KMS-11 (cell line): ENCODE measurements at regions not wholly inside any gene's neighbourhood (a gene's known extent, or its start where the extent isn't known, plus 50 kb on each side); places are given as distances from the start of the nearest gene placed in this dataset.

Experiments
- H2AFZ ChIP-seq: fragments of 200-600 bp; sonication (generic); 2 replicates; pipeline ENCODE4 v1.6.1; 2016; ENCODE audit warnings: antibody characterized with exemption, mixed run types, low read depth
- H3K27ac ChIP-seq: fragments of 200-600 bp; sonication (generic); 2 replicates; pipeline ENCODE4 v1.6.1; 2016; ENCODE audit warnings: mild to moderate bottlenecking, mixed run types
- H3K27me3 ChIP-seq: fragments of 200-600 bp; sonication (generic); 2 replicates; pipeline ENCODE4 v1.6.1; 2017; ENCODE audit warnings: mild to moderate bottlenecking, low read depth, mixed run types, moderate library complexity; ENCODE audit not compliant: insufficient read depth
- H3K36me3 ChIP-seq: fragments of 200-600 bp; sonication (generic); 2 replicates; pipeline ENCODE4 v1.6.1; 2017; ENCODE audit warnings: mild to moderate bottlenecking, mixed run types; ENCODE audit not compliant: insufficient read depth
- H3K4me1 ChIP-seq: fragments of 200-600 bp; sonication (generic); 2 replicates; pipeline ENCODE4 v1.6.1; 2016; ENCODE audit warnings: mild to moderate bottlenecking, low read depth, mixed run types; ENCODE audit not compliant: poor library complexity, severe bottlenecking
- H3K4me2 ChIP-seq: fragments of 200-600 bp; sonication (generic); 2 replicates; pipeline ENCODE4 v1.7.0; 2016; ENCODE audit warnings: mild to moderate bottlenecking, mixed run types
- H3K4me3 ChIP-seq: fragments of 200-600 bp; sonication (generic); IDR thresholded peaks from 2 replicates; pipeline ENCODE4 v1.6.1; 2017; ENCODE audit warnings: low read depth, low read length, mixed read lengths; ENCODE audit not compliant: insufficient read depth
- H3K79me2 ChIP-seq: fragments of 200-600 bp; sonication (generic); 2 replicates; pipeline ENCODE4 v1.6.1; 2016; ENCODE audit warnings: low read depth, mixed run types; ENCODE audit not compliant: insufficient read depth
- H3K9ac ChIP-seq: fragments of 200-600 bp; sonication (generic); 2 replicates; pipeline ENCODE4 v1.6.1; 2016; ENCODE audit warnings: mild to moderate bottlenecking, mixed run types
- H4K20me1 ChIP-seq: fragments of 200-600 bp; sonication (generic); 2 replicates; pipeline ENCODE4 v1.6.1; 2016; ENCODE audit warnings: mild to moderate bottlenecking, mixed run types; ENCODE audit not compliant: insufficient read depth
- TF ChIP-seq, protein P1 (sequence below): fragments of 200-600 bp; sonication (generic); conservative IDR thresholded peaks from 2 replicates; pipeline ENCODE4 v1.6.1; 2017; ENCODE audit warnings: low read depth, mild to moderate bottlenecking, antibody characterized with exemption, low read length, moderate library complexity, mixed read lengths

DNA sequence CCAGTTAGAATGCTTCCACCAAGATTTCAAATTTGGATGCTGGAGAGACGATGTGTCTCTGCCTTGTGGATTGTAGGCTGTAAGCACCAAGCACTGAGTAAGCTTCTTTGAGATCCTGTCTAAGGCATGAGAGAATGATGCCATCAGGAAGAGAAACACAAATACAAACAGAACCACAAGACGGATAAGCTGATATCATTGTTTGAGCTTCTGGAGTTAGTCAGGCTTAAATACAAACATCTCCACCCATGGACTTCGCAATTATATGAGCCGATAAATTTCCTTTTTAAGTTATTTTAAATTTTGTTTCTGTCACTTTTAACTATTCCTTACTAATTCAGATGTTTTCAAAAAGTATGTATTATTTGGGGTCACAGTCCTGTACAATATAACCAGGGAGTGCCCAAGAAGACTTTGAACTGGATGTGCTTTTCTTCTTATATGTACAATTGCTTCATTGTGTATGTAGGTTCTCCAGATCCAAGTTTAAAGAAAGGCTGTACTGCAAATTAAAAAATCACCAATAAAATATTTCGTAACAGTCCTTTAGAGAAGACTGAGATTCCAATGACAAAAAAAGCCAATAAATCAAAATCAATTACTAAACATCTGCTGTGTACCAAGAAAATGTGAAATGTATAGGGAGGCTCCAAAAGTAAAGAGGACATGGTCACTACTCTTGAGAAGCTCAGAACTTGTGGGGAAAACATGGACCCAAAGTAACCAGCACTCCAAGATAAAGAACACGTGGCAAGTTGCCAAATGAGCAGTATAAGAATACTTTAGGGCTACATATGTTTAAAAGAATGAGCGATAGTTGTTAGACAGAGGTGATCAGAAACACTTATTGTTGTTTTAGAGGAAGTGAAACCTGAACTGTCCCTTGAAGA lies 274.1 kb downstream of the ADAMTS20 start:
- Histone ChIP-seq H3K4me3 (no peak overlapping the region), H3K79me2 (0 out of 2 replicates have a peak, but pooled peaks cover 15% of the 10 kb centered on the region), H3K9ac (no peak overlapping the region), H3K4me1 (peaks cover 41% of the 10 kb centered on the region), H4K20me1 (no peaks in the 10 kb centered on the region), H3K36me3 (no peaks in the 10 kb centered on the region), H2AFZ (no peak overlapping the region), H3K4me2 (no peak overlapping the region), H3K27me3 (no peaks in the 10 kb centered on the region), H3K27ac (no peak overlapping the region)
- TF ChIP-seq, protein P1, sequence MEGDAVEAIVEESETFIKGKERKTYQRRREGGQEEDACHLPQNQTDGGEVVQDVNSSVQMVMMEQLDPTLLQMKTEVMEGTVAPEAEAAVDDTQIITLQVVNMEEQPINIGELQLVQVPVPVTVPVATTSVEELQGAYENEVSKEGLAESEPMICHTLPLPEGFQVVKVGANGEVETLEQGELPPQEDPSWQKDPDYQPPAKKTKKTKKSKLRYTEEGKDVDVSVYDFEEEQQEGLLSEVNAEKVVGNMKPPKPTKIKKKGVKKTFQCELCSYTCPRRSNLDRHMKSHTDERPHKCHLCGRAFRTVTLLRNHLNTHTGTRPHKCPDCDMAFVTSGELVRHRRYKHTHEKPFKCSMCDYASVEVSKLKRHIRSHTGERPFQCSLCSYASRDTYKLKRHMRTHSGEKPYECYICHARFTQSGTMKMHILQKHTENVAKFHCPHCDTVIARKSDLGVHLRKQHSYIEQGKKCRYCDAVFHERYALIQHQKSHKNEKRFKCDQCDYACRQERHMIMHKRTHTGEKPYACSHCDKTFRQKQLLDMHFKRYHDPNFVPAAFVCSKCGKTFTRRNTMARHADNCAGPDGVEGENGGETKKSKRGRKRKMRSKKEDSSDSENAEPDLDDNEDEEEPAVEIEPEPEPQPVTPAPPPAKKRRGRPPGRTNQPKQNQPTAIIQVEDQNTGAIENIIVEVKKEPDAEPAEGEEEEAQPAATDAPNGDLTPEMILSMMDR = no peak

DNA sequence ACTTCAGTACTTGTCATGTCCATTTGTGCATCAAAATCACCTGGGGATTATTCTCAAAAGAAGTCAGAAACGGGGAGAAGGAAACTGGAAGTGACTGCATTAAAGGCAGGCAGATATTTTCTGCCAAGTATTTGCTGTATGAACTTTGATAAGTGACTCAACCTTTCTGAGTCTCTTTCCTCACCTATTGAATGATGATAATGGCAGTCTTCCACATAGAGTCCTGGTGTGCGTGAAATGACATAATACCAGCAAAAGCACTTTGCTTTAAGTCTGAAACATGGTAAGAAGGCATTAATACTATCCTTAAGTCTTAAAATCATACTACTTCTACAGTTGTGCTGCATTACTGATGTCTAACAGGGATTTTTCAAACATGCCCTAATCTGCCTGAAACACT lies 278.5 kb downstream of the ADAMTS20 start:
- H2AFZ ChIP-seq = no peak overlapping the region
- H3K4me1 ChIP-seq = peaks cover 39% of the 10 kb centered on the region
- no peak overlapping the region for H3K4me2 ChIP-seq
- H3K36me3 ChIP-seq = no peaks in the 10 kb centered on the region
- no peaks in the 10 kb centered on the region for H4K20me1 ChIP-seq
- H3K4me3 ChIP-seq = no peak overlapping the region
- H3K27ac ChIP-seq = no peak overlapping the region
- H3K79me2 ChIP-seq = 0 out of 2 replicates have a peak, but pooled peaks cover 15% of the 10 kb centered on the region
- H3K9ac ChIP-seq = no peak overlapping the region
- TF ChIP-seq, protein P1 = no peak
- H3K27me3 ChIP-seq = no peaks in the 10 kb centered on the region

DNA sequence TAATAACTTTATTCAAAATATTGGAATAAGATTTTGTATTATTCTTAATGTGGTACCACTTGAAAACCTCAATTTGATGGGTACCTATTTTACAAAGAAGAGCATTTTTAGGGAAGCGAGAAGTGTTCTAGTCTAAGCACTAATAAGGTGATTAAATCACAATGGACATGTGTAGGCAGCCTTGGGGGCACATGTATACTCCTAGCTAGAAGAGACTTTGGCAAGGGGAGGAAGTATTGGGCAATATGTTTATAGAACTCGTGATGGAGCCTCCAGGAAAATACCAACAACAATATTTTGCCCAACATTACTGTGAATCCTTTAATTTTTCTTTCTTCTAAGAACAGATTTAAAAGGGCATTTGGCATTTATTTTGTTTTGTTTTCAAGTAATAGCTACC lies 280.3 kb downstream of the ADAMTS20 start:
- Histone ChIP-seq H2AFZ (no peak overlapping the region), H4K20me1 (no peaks in the 10 kb centered on the region), H3K4me1 (peaks cover 32% of the 10 kb centered on the region), H3K4me2 (no peak overlapping the region), H3K36me3 (no peaks in the 10 kb centered on the region), H3K27me3 (no peaks in the 10 kb centered on the region), H3K27ac (no peak overlapping the region), H3K9ac (no peak overlapping the region), H3K79me2 (peaks cover 15% of the 10 kb centered on the region; the same call in 1 of the 2 replicates), H3K4me3 (no peak overlapping the region)
- TF ChIP-seq, protein P1 = no peak

DNA sequence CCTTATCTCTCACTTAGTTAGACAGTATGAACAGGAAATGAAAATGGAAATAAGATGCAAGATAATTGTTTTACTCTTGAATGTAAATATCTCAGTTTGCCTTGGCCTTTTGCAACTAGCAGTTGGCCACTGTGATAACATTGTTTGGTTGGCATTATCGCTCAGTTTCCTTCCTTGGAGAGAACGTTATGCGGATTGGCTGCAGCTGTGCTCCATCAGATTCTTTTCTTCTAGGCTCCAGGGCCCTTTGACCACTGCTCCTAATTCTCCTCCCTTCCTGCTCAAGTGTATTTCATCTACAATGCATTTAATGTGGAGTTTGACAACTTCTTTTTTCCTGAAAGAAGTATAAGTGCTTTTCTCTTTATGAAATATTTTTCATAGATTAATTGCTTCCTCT lies 284.2 kb downstream of the ADAMTS20 start:
- no peak overlapping the region for H2AFZ ChIP-seq
- no peaks in the 10 kb centered on the region; the same call in 1 of the 2 replicates for H3K79me2 ChIP-seq
- no peaks in the 10 kb centered on the region for H3K27me3 ChIP-seq
- no peak overlapping the region for H3K4me3 ChIP-seq
- H3K27ac ChIP-seq = no peak overlapping the region
- no peaks in the 10 kb centered on the region; the same call in 1 of the 2 replicates for H4K20me1 ChIP-seq
- no peak overlapping the region for H3K9ac ChIP-seq
- H3K36me3 ChIP-seq = no peaks in the 10 kb centered on the region
- TF ChIP-seq, protein P1 = no peak
- peaks cover 7% of the 10 kb centered on the region for H3K4me1 ChIP-seq
- H3K4me2 ChIP-seq = no peak overlapping the region
